K562 (cell line): ENCODE measurements at regions not wholly inside any gene's neighbourhood (a gene's known extent, or its start where the extent isn't known, plus 50 kb on each side); places are given as distances from the start of the nearest gene placed in this dataset.

ENCODE experiments used
- ATAC-seq: fragments of 200-7000 bp; cut with Tn5 transposase; 3 replicates; pipeline ENCODE4 v1.9.1; 2020; ENCODE audit warnings: moderate library complexity
- BruUV-seq: library from RNA; stranded (reverse); fragments of 400-500 nt; replicated peaks from 2 replicates; lab custom pipeline; 2021; lab: Mats Ljungman, UMichigan
- CTCF ChIA-PET: fragments of 300-600 bp; formaldehyde crosslinking; extraction: SDS; loops from one replicate; lab custom pipeline; 2021; ENCODE audit warnings: low intra/inter-chr PET ratio; lab: Yijun Ruan, JAX
- POLR2A ChIA-PET: fragments of 300-600, 350-650 bp; sonication (Branson Sonifier 250); formaldehyde crosslinking; extraction: SDS; loops from one replicate; lab custom pipeline; 2021; ENCODE audit warnings: antibody characterized with exemption, inconsistent platforms; lab: Yijun Ruan, JAX
- DNase-seq, 4 experiments: peaks; one replicate each; pipeline versions ENCODE4 v3.0.0 to v3.0.0-alpha.2; 2011 to 2018; ENCODE audit warnings: low spot score in 3 of 4, mixed read lengths in 3 of 4; ENCODE audit errors: extremely low read depth in 1 of 4
- FAIRE-seq: peaks from 2 replicates; lab custom pipeline; 2011; peaks lifted over from hg19 to GRCh38; lab: Jason Lieb, UNC
- H2AFZ ChIP-seq: 2 replicates; pipeline ENCODE4 v1.6.0; 2011; ENCODE audit warnings: low read depth, low read length, control low read depth, inconsistent platforms
- H3K27ac ChIP-seq: fragments of 200-600 bp; 3 replicates; pipeline ENCODE4 v1.8.0; 2011; ENCODE audit warnings: low read depth, mild to moderate bottlenecking, control low read depth, inconsistent platforms, low read length, moderate library complexity, mixed read lengths; ENCODE audit errors: extremely low read depth
- H3K27me3 ChIP-seq, 2 experiments: fragments of 300-600 bp in 1 of 2; 2 replicates in 1 of 2; 3 replicates in 1 of 2; pipeline versions ENCODE4 v1.6.0 to v1.8.0; 2011; ENCODE audit warnings: inconsistent platforms in 2 of 2, low read length in 2 of 2, mild to moderate bottlenecking in 1 of 2, mixed read lengths in 1 of 2, moderate library complexity in 1 of 2; ENCODE audit not compliant: control insufficient read depth in 2 of 2, insufficient read depth in 2 of 2
- H3K36me3 ChIP-seq: fragments of 300-600 bp; 3 replicates; pipeline ENCODE4 v1.8.0; 2011; ENCODE audit warnings: mild to moderate bottlenecking, low read length, inconsistent platforms; ENCODE audit not compliant: control insufficient read depth, insufficient read depth
- H3K4me1 ChIP-seq, 2 experiments: fragments of 200-600 bp in 1 of 2; replicated peaks in 1 of 2; 2 replicates in 1 of 2; 3 replicates in 1 of 2; pipeline versions ENCODE4 v1.5.1 to v1.8.0; 2011; ENCODE audit warnings: inconsistent platforms in 2 of 2, low read length in 2 of 2, mild to moderate bottlenecking in 1 of 2, mixed read lengths in 1 of 2, moderate library complexity in 1 of 2; ENCODE audit not compliant: control insufficient read depth in 2 of 2, insufficient read depth in 2 of 2
- H3K4me2 ChIP-seq: 2 replicates; pipeline ENCODE4 v1.6.1; 2011; ENCODE audit warnings: low read length, control low read depth, inconsistent platforms, mixed read lengths; ENCODE audit not compliant: insufficient read depth
- H3K4me3 ChIP-seq: fragments of 200-600 bp; sonication (generic), shearing (Covaris generic); 2 replicates; pipeline ENCODE4 v1.5.1; 2016; ENCODE audit warnings: control low read depth, inconsistent platforms
- H3K79me2 ChIP-seq: fragments of 200-600 bp; 3 replicates; pipeline ENCODE4 v1.8.0; 2011; ENCODE audit warnings: low read length, inconsistent platforms; ENCODE audit not compliant: control insufficient read depth, insufficient read depth
- H3K9ac ChIP-seq, 2 experiments: 2 replicates each; pipeline versions ENCODE4 v1.6.0 to v1.6.1; 2011; ENCODE audit warnings: low read depth in 2 of 2, low read length in 2 of 2, control low read depth in 1 of 2, inconsistent platforms in 1 of 2, mild to moderate bottlenecking in 1 of 2, mixed read lengths in 1 of 2; ENCODE audit not compliant: insufficient read depth in 1 of 2
- H3K9me1 ChIP-seq: one replicate; pipeline ENCODE4 v1.6.0; 2011; ENCODE audit warnings: inconsistent platforms, mild to moderate bottlenecking, low read length, moderate library complexity; ENCODE audit not compliant: control insufficient read depth, insufficient read depth
- H3K9me3 ChIP-seq: replicated peaks from 2 replicates; pipeline ENCODE4 v1.5.1; 2011; ENCODE audit warnings: low read depth, low read length, inconsistent platforms; ENCODE audit not compliant: control insufficient read depth, insufficient read depth
- H4K20me1 ChIP-seq: replicated peaks from 2 replicates; pipeline ENCODE4 v1.6.1; 2011; ENCODE audit warnings: low read length, inconsistent platforms, mixed read lengths; ENCODE audit not compliant: control insufficient read depth, insufficient read depth
- PHTF2 ChIP-seq: fragments of 250-450 bp; sonication (Bioruptor Pico); IDR thresholded peaks from 2 replicates; pipeline ENCODE4 v1.5.0; 2021; ENCODE audit warnings: mild to moderate bottlenecking
- ZBED1 ChIP-seq: IDR thresholded peaks from 2 replicates; pipeline ENCODE4 v1.6.1; 2014
- ZNF134 ChIP-seq: fragments of 250-450 bp; sonication (Bioruptor Pico); conservative IDR thresholded peaks from 2 replicates; pipeline ENCODE4 v1.4.0; 2020
- WGBS: fragments of 100-300 bp; shearing (Covaris generic); methylation state at CpG from one replicate; pipeline ENCODE4 v1.1.6; 2016; ENCODE audit warnings: low coverage, mixed read lengths; ENCODE audit not compliant: insufficient coverage; ENCODE audit errors: missing lambda C conversion rate; 5-methylcytosine and 5-hydroxymethylcytosine counted together
- in situ Hi-C: fragments of 300-500 bp; cut with MboI; formaldehyde crosslinking; loops from 4 replicates; pipeline ENCODE4 v1.15.0; 2018; ENCODE audit warnings: inconsistent platforms, mixed read lengths
- intact Hi-C: fragments of 100-400 bp; cut with micrococcal nuclease; formaldehyde crosslinking; loops from 2 replicates; pipeline ENCODE4 v1.14.2; 2022
- TF ChIP-seq, protein P1 (sequence below), 3 experiments: IDR thresholded peaks in 2 of 3; conservative IDR thresholded peaks in 1 of 3; 2 replicates each; pipeline ENCODE4 v1.5.1; 2011 to 2012; ENCODE audit warnings: low read length in 3 of 3, mild to moderate bottlenecking in 3 of 3, control low read depth in 2 of 3, improper control_type of control experiment in 1 of 3, inconsistent platforms in 1 of 3, low read depth in 1 of 3, mixed read lengths in 1 of 3, moderate library complexity in 1 of 3; ENCODE audit not compliant: insufficient read depth in 2 of 3
- TF ChIP-seq, protein P2 (sequence below): IDR thresholded peaks from 2 replicates; pipeline ENCODE4 v1.6.1; 2011; ENCODE audit not compliant: insufficient read length; ENCODE audit errors: extremely low read depth

DNA sequence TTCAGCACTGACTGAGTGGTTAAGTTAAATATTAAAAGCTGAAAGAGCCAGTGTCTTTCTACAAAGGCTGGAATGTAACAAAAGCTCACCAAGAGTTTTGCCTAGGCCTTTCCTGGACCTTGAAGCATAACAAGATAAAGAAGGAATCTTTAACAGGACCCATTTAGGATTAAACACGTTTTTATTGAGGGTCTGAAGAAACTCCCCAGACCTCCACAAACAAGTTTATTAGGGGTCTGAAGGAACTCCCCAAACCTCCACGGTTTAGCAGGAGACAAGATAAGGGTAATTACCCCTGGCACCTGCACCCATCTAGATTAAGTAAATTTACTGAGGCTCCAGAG is 104.0 kb downstream of the ACAA2 start:
- ATAC-seq (no peak), FAIRE-seq (no peak), DNase-seq (no peak)
- no peaks in the 10 kb centered on the region for H3K9me1 ChIP-seq
- H3K4me1 ChIP-seq: no peaks in the 10 kb centered on the region
- TF ChIP-seq, protein P1, sequence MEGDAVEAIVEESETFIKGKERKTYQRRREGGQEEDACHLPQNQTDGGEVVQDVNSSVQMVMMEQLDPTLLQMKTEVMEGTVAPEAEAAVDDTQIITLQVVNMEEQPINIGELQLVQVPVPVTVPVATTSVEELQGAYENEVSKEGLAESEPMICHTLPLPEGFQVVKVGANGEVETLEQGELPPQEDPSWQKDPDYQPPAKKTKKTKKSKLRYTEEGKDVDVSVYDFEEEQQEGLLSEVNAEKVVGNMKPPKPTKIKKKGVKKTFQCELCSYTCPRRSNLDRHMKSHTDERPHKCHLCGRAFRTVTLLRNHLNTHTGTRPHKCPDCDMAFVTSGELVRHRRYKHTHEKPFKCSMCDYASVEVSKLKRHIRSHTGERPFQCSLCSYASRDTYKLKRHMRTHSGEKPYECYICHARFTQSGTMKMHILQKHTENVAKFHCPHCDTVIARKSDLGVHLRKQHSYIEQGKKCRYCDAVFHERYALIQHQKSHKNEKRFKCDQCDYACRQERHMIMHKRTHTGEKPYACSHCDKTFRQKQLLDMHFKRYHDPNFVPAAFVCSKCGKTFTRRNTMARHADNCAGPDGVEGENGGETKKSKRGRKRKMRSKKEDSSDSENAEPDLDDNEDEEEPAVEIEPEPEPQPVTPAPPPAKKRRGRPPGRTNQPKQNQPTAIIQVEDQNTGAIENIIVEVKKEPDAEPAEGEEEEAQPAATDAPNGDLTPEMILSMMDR (IDR thresholded peaks at IDR 0.05 in 2 of 3, conservative IDR thresholded peaks at IDR 0.05 in 1 of 3; ENCODE audit: insufficient read depth in 2 of 3, low read depth in 1 of 3, low read length in 3 of 3): no peak
- TF ChIP-seq, protein P2, sequence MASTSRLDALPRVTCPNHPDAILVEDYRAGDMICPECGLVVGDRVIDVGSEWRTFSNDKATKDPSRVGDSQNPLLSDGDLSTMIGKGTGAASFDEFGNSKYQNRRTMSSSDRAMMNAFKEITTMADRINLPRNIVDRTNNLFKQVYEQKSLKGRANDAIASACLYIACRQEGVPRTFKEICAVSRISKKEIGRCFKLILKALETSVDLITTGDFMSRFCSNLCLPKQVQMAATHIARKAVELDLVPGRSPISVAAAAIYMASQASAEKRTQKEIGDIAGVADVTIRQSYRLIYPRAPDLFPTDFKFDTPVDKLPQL: no peak
- TF ChIP-seq ZNF134 (CRISPR knock-in tag): no peak
- TF ChIP-seq ZBED1: no peak
- TF ChIP-seq PHTF2: no peak
- in situ Hi-C loops (no loop called here), intact Hi-C loops (no loop called here)
- no peaks in the 10 kb centered on the region for H4K20me1 ChIP-seq
- no peaks in the 10 kb centered on the region for H3K27me3 ChIP-seq
- H3K36me3 ChIP-seq: no peaks in the 10 kb centered on the region
- no TSS peak for BruUV-seq
- H3K4me2 ChIP-seq: no peak overlapping the region
- 0% methylated on average over 2 of the region's 2 CpGs for WGBS
- no peak overlapping the region for H3K27ac ChIP-seq
- H2AFZ ChIP-seq: no peak overlapping the region
- H3K4me3 ChIP-seq: no peak overlapping the region
- ChIA-PET POLR2A (no interaction called here), CTCF (no interaction called here)
- H3K79me2 ChIP-seq: no peaks in the 10 kb centered on the region
- no peaks in the 10 kb centered on the region for H3K9me3 ChIP-seq
- no peak overlapping the region for H3K9ac ChIP-seq
